ENCODE measurements at regions not wholly inside any gene's neighbourhood (a gene's known extent, or its start where the extent isn't known, plus 50 kb on each side); places are given as distances from the start of the nearest gene placed in this dataset.

GRCh38 chr10:55822096-55822495 lies 539.0 kb downstream of the ZWINT start:
- Histone ChIP-seq H4K8ac (ENCODE audit: extremely low read depth, insufficient read depth, low read length) (no peak overlapping the region), H3K9ac (replicated peaks in 1 of 4; ENCODE audit: extremely low read depth in 1 of 4, low read depth in 3 of 4, low read length in 3 of 4) (no peak overlapping the region), H4K20me1 (replicated peaks in 1 of 2; ENCODE audit: control insufficient read depth in 1 of 2, insufficient read depth in 2 of 2, low read length in 2 of 2) (no peaks in the 10 kb centered on the region), H3K36me3 (ENCODE audit: control insufficient read depth in 2 of 4, insufficient read depth in 4 of 4, low read length in 3 of 4) (peaks cover 0 to 2% (median 0%) of the 10 kb centered on the region in 4 experiments; a peak in 1 of 8 replicates), H3K27me3 (replicated peaks in 1 of 4; ENCODE audit: control insufficient read depth in 3 of 4, extremely low read depth in 1 of 4, insufficient read depth in 3 of 4, low read length in 3 of 4) (no peaks in the 10 kb centered on the region), H3K18ac (ENCODE audit: extremely low read depth, low read length) (no peak overlapping the region; the same call in 1 of the 2 replicates), H3K27ac (ENCODE audit: low read depth, low read length) (no peak overlapping the region), H3K23ac (ENCODE audit: insufficient read length) (no peak overlapping the region), H3K23me2 (ENCODE audit: low read depth, low read length) (no peaks in the 10 kb centered on the region; the same call in 1 of the 2 replicates), H2BK12ac (ENCODE audit: low read depth, low read length) (no peak overlapping the region), H3K79me2 (ENCODE audit: control insufficient read depth in 1 of 2, insufficient read depth in 2 of 2, low read length in 2 of 2) (no peaks in the 10 kb centered on the region), H3K4ac (replicated peaks; ENCODE audit: insufficient read length, low read depth, low read length) (no peak overlapping the region), H2BK15ac (ENCODE audit: low read length) (no peak overlapping the region), H2AK5ac (ENCODE audit: low read depth, low read length) (no peak overlapping the region), H2BK20ac (ENCODE audit: low read length) (no peak overlapping the region), H3K79me1 (ENCODE audit: low read depth, low read length) (no peaks in the 10 kb centered on the region), H3K4me1 (replicated peaks in 1 of 4; ENCODE audit: control insufficient read depth in 3 of 4, insufficient read depth in 4 of 4, low read length in 3 of 4) (peaks cover 0 to 15% (median 7%) of the 10 kb centered on the region in 4 experiments; a peak in 3 of 7 replicates), H3K14ac (ENCODE audit: insufficient read length) (no peak overlapping the region), H3K4me2 (ENCODE audit: insufficient read depth in 1 of 2, low read depth in 2 of 2, low read length in 2 of 2) (peak overlapping the region; percentile 54 to 58; a peak in 3 of 4 replicates), H2BK120ac (replicated peaks; ENCODE audit: low read depth, low read length) (no peak overlapping the region), H4K91ac (replicated peaks; ENCODE audit: insufficient read length, low read length) (no peak overlapping the region), H2AFZ (ENCODE audit: low read length) (no peak overlapping the region), H2BK5ac (ENCODE audit: low read depth, low read length) (peak overlapping the region; percentile 5; the same call in 1 of the 2 replicates), H4K5ac (ENCODE audit: insufficient read length, low read depth, low read length) (no peak overlapping the region), H3K56ac (replicated peaks; ENCODE audit: insufficient read length, low read depth, low read length) (no peak overlapping the region), H3K9me3 (ENCODE audit: insufficient read depth in 2 of 2, low read depth in 1 of 2, low read length in 1 of 2) (peaks cover 7 to 10% of the 10 kb centered on the region in 2 experiments; a peak in 3 of 4 replicates), H3K4me3 (ENCODE audit: extremely low read depth in 1 of 4, insufficient read depth in 2 of 4, low read depth in 3 of 4, low read length in 4 of 4) (no peak overlapping the region)
- 7% methylated on average over 1 of the region's 1 CpG; no CpG with 5 or more reads in 1 of the 2 experiments for WGBS, 2 experiments (ENCODE audit: extremely low coverage in 1 of 2, insufficient coverage in 1 of 2, insufficient read length in 1 of 2, insufficient replicate concordance in 2 of 2, low coverage in 1 of 2, low lambda C conversion rate in 2 of 2, missing lambda C conversion rate in 1 of 2)
- TF ChIP-seq CHD2 (IDR thresholded peaks at IDR 0.05; ENCODE audit: low read length): no peak
- TF ChIP-seq, protein P1, sequence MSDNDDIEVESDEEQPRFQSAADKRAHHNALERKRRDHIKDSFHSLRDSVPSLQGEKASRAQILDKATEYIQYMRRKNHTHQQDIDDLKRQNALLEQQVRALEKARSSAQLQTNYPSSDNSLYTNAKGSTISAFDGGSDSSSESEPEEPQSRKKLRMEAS (IDR thresholded peaks at IDR 0.05): no peak
- FAIRE-seq (peak; percentile 72), DNase-seq (ENCODE audit: low read depth in 1 of 2, low spot score in 2 of 2) (peak in 1 of 2 experiments; percentile 27)
- CTCF ChIA-PET (ENCODE audit: partially characterized antibody): no interaction called here
- POLR2A ChIA-PET (ENCODE audit: partially characterized antibody): interaction anchor here (1.2 kb wide), 2 partner anchors 11 kb away, joined by 3 to 4 read pairs; no protein-coding TSS in a partner anchor

Measured in H1 (cell line).